Astrocyte of the hippocampus (primary cell): ENCODE measurements at regions not wholly inside any gene's neighbourhood (a gene's known extent, or its start where the extent isn't known, plus 50 kb on each side); places are given as distances from the start of the nearest gene placed in this dataset.

Experiments used
- DNase-seq: peaks from one replicate; pipeline ENCODE4 v3.0.0; 2011; ENCODE audit warnings: low read depth, low spot score

- peak; percentile 55 for DNase-seq
Observed at GRCh38 chr2:30048636-30049175, 98.1 kb upstream of the YPEL5 start.

- no peak for DNase-seq
Observed at GRCh38 chr2:30055548-30055947, 91.3 kb upstream of the YPEL5 start.

- no peak for DNase-seq
Observed at GRCh38 chr2:30060562-30060961, 86.2 kb upstream of the YPEL5 start.

GRCh38 chr2:30068067-30068466 is 78.7 kb upstream of the YPEL5 start:
- no peak for DNase-seq

GRCh38 chr2:30072250-30072842 is 74.5 kb upstream of the YPEL5 start:
- peak; percentile 91 for DNase-seq

- DNase-seq = no peak
Observed at GRCh38 chr2:30073523-30073922, 73.3 kb upstream of the YPEL5 start.

GRCh38 chr2:30074023-30074422 is 72.8 kb upstream of the YPEL5 start:
- DNase-seq = no peak

- DNase-seq = no peak
Observed at GRCh38 chr2:30078521-30078920, 68.3 kb upstream of the YPEL5 start.

GRCh38 chr2:30084915-30085314 is 61.9 kb upstream of the YPEL5 start:
- DNase-seq = no peak

- DNase-seq = no peak
Observed at GRCh38 chr2:30089171-30089570, 57.6 kb upstream of the YPEL5 start.

GRCh38 chr2:30095402-30095801 is 51.4 kb upstream of the YPEL5 start:
- no peak for DNase-seq

GRCh38 chr2:30096451-30096850 is 50.4 kb upstream of the YPEL5 start:
- DNase-seq = no peak
